ENCODE measurements at regions not wholly inside any gene's neighbourhood (a gene's known extent, or its start where the extent isn't known, plus 50 kb on each side); places are given as distances from the start of the nearest gene placed in this dataset.

GRCh38 chr11:130671801-130672700 is 223.6 kb downstream of the ADAMTS15 start:
- H3K4me3 Mint-ChIP-seq = no peak overlapping the region
- peaks cover 59% of the 10 kb centered on the region for H3K4me1 Mint-ChIP-seq
- TF ChIP-seq, protein P1, sequence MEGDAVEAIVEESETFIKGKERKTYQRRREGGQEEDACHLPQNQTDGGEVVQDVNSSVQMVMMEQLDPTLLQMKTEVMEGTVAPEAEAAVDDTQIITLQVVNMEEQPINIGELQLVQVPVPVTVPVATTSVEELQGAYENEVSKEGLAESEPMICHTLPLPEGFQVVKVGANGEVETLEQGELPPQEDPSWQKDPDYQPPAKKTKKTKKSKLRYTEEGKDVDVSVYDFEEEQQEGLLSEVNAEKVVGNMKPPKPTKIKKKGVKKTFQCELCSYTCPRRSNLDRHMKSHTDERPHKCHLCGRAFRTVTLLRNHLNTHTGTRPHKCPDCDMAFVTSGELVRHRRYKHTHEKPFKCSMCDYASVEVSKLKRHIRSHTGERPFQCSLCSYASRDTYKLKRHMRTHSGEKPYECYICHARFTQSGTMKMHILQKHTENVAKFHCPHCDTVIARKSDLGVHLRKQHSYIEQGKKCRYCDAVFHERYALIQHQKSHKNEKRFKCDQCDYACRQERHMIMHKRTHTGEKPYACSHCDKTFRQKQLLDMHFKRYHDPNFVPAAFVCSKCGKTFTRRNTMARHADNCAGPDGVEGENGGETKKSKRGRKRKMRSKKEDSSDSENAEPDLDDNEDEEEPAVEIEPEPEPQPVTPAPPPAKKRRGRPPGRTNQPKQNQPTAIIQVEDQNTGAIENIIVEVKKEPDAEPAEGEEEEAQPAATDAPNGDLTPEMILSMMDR (IDR thresholded peaks at IDR 0.05) = no peak
- no peak overlapping the region for H3K27ac Mint-ChIP-seq
- no peaks in the 10 kb centered on the region for H3K36me3 Mint-ChIP-seq (ENCODE audit: low read depth)
- peak; percentile 41 for DNase-seq
- peaks cover 8% of the 10 kb centered on the region for H3K9me3 Mint-ChIP-seq
- peaks cover 3% of the 10 kb centered on the region for H3K27me3 Mint-ChIP-seq (ENCODE audit: low read depth, poor library complexity)

GRCh38 chr11:130672911-130673310 is 224.5 kb downstream of the ADAMTS15 start:
- Mint-ChIP-seq H3K27me3 (ENCODE audit: low read depth, poor library complexity) (peaks cover 11% of the 10 kb centered on the region), H3K4me1 (peaks cover 59% of the 10 kb centered on the region), H3K4me3 (no peak overlapping the region), H3K9me3 (peaks cover 17% of the 10 kb centered on the region), H3K36me3 (ENCODE audit: low read depth) (peaks cover under 1% of the 10 kb centered on the region), H3K27ac (no peak overlapping the region)
- no peak for DNase-seq
- TF ChIP-seq, protein P1 (IDR thresholded peaks at IDR 0.05) = no peak

DNA sequence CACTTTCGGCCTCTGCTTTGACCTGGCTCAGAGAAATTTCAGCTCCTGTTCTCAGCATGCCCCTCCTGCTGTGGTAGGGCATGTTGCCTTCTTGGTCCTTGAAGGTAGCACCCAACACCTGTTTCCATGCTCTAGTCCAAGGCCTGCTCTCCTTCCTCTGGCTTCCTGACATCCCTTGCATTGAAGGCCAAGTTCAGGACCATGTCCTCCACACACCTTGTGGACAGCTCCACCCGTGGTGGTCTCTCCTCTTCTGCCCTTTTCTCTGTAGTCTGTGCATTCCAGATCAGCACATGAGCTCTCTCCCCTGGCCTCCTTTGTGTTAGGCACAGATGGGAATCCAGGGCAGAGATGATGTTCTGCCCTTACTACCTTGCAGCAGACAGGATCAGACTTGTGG is 225.3 kb downstream of the ADAMTS15 start:
- peaks cover 9% of the 10 kb centered on the region for H3K36me3 Mint-ChIP-seq (ENCODE audit: low read depth)
- H3K9me3 Mint-ChIP-seq = peaks cover 25% of the 10 kb centered on the region
- no peak overlapping the region for H3K27ac Mint-ChIP-seq
- peaks cover 13% of the 10 kb centered on the region for H3K27me3 Mint-ChIP-seq (ENCODE audit: low read depth, poor library complexity)
- peaks cover 54% of the 10 kb centered on the region for H3K4me1 Mint-ChIP-seq
- no peak for DNase-seq
- H3K4me3 Mint-ChIP-seq = no peak overlapping the region
- TF ChIP-seq, protein P1 (IDR thresholded peaks at IDR 0.05) = no peak

DNA sequence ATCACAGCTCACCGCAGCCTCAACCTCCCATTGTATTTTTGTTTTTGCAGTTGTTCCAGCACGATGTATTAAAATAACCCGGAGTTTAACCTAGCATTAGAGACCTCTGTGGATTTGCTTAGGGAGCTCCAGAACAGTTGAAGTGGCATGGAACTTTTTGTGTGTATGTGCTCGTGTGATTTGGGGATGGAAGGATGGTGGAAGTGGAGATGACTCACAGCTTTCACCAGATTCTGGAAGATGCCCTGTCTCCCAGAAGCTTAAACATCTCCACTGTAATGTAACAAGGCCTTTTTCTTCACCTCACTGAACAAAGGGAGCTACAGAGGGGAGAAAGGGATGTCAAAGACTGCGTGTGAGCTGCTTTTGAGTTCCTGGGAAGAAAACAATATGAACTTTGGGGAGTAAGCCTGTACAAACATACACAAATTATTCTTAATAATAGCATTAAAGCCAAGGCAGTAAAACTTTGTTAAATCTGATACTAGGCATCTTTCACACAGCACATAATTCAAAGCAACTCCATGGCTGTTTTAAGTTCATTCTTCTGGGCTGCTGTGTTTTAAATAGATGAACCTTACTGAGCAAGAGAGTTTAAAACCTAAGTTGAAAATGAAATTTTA is 226.4 kb downstream of the ADAMTS15 start:
- TF ChIP-seq, protein P1 (IDR thresholded peaks at IDR 0.05) = no peak
- Mint-ChIP-seq H3K4me1 (peaks cover 49% of the 10 kb centered on the region), H3K36me3 (ENCODE audit: low read depth) (peaks cover 19% of the 10 kb centered on the region), H3K27me3 (ENCODE audit: low read depth, poor library complexity) (peaks cover 13% of the 10 kb centered on the region), H3K9me3 (peaks cover 36% of the 10 kb centered on the region), H3K4me3 (peak overlapping the region; percentile 60), H3K27ac (peak overlapping the region; percentile 94)
- no peak for DNase-seq

GRCh38 chr11:130675371-130675821 is 227.0 kb downstream of the ADAMTS15 start:
- H3K4me3 Mint-ChIP-seq = no peak overlapping the region
- H3K9me3 Mint-ChIP-seq = peaks cover 41% of the 10 kb centered on the region
- peak overlapping the region; percentile 94 for H3K27ac Mint-ChIP-seq
- peak; percentile 21 for DNase-seq
- TF ChIP-seq, protein P1 (IDR thresholded peaks at IDR 0.05) = no peak
- H3K4me1 Mint-ChIP-seq = peaks cover 49% of the 10 kb centered on the region
- H3K27me3 Mint-ChIP-seq (ENCODE audit: low read depth, poor library complexity) = peaks cover 13% of the 10 kb centered on the region
- H3K36me3 Mint-ChIP-seq (ENCODE audit: low read depth) = peaks cover 21% of the 10 kb centered on the region
